Midbrain (tissue), 1 donor: ENCODE measurements at regions not wholly inside any gene's neighbourhood (a gene's known extent, or its start where the extent isn't known, plus 50 kb on each side); places are given as distances from the start of the nearest gene placed in this dataset.

ENCODE experiments used
- DNase-seq: peaks from one replicate; lab custom pipeline; 2025; lab: John Stamatoyannopoulos, UW

GRCh38 chr11:86119077-86119476, 50.2 kb upstream of the PICALM start:
- no peak for DNase-seq
